ENCODE measurements at regions not wholly inside any gene's neighbourhood (a gene's known extent, or its start where the extent isn't known, plus 50 kb on each side); places are given as distances from the start of the nearest gene placed in this dataset.
"Not testable (repeated sequence)": the region's sequence is repeated elsewhere in the genome, so short reads cannot be mapped to it uniquely, and the experiment has no call there.

DNA sequence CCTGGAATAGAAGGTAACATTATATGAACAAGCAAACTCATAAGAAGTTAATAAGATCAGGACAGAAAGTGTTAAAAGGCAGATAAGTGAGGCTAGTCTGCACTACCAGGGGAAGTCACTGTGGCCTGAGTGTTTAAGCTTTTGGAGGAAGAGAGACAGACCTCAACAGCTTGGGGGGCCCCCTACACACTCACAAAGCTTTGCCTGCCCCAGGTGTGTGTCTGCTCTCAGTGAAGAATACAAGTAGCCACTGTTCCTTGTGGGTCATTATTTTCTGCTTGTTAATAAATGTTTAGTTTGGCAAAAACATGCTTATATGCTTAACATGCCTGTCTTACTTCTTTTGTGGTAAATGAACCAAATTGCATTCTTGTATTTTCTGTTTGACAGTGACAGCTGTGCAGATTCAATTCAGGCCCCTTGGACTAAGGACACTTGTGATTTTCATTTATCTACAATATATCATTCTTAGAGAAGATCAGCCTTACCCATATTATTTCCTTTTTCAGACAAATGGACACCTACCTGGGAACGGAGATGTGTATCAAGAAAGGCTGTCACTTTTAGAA lies 50.7 kb upstream of the C12orf71 start:
- H3K4me3 ChIP-seq (ENCODE audit: low read length) = no peak overlapping the region
- DNase-seq (ENCODE audit: low read depth, low spot score) = no peak

GRCh38 chr12:27140478-27140969 lies 58.1 kb upstream of the C12orf71 start:
- no peak for DNase-seq (ENCODE audit: low read depth, low spot score)
- no peak overlapping the region for H3K4me3 ChIP-seq (ENCODE audit: low read length)

GRCh38 chr12:27142101-27142721 lies 59.8 kb upstream of the C12orf71 start:
- DNase-seq (ENCODE audit: low read depth, low spot score) = peak; percentile 44

DNA sequence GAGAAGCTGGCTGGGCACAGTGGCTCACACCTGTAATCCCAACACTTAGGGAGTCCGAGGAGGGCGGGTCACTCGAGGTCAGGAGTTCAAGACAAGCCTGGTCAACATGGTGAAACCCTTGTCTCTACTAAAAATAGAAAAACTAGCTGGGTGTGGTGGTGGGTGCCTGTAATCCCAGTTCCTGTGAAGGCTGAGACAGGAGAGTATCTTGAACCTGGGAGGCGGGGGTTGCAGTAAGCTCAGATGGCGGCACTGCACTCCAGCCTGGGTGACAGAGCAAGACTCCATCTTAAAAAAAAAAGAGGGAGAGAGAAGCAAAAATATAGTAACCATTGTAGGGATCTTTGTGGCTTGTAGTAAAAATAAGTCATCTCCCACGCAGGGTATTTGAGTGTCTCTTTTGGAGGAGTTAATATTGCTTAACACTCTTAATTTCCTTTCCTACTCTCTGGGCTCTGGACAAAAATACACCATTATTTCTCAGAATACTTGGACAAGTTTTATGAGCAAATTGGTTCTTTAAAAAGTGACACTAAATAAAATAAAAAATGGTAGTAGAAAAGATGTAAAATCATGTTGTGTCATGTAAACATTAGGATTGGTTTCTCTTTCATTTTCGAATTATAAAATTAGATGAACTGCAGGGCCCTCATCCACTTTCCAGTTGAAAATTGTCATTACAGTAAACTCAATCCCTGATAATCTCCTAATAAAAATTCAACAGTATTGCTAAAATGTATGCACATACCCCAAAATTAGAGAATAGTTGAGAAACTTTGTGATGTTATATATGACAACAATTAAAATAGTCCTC lies 61.1 kb upstream of the C12orf71 start:
- DNase-seq (ENCODE audit: low read depth, low spot score) = no peak
- no peak overlapping the region for H3K4me3 ChIP-seq (ENCODE audit: low read length)

More at GRCh38 chr12:27142101-27142721, 59.8 kb upstream of the C12orf71 start:
- H3K4me3 ChIP-seq (ENCODE audit: low read length) = no peak overlapping the region

- H3K4me3 ChIP-seq (ENCODE audit: low read length); DNase-seq (ENCODE audit: low read depth, low spot score): not testable (repeated sequence)
Observed at GRCh38 chr12:27145725-27146124, 63.3 kb upstream of the C12orf71 start.

DNA sequence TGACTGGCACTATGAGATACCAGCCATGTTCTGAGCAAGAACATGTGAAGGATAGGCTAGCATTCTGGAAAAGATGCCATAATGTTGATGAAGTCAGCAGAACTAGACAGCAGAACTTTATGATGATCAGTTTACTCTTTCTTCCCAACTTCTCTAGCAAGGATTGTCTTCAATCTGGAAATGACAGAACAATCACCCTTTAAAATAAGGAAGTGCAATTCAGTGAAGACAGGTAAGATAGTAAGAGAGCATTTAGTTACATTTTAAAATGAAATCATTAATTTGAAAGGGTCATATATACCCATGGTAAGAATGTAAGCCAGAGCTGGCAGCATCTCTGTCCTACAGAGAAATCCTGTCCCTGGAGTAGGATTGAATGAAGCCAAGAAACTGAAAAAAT lies 66.0 kb upstream of the C12orf71 start:
- H3K4me3 ChIP-seq (ENCODE audit: low read length) = no peak overlapping the region
- DNase-seq (ENCODE audit: low read depth, low spot score) = no peak

DNA sequence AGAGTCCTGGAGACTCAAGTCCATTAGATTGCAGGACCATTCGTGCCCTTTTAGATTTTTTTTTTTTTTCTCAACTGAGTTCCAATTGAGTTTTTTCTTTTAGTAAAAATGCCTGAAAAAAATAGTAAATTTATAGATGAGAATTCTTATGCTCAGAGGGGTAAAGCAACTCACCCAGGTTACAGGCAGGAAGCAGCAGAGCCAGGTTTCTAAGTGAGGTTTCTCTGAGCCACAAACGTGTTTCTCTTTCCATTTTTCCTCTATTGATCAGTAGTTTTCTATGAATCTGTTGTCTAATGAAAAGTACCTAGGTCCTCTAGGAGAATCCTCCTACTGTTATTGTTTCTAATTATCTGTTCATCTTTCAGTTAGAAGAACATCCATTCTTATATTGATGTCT lies 66.4 kb upstream of the C12orf71 start:
- no peak for DNase-seq (ENCODE audit: low read depth, low spot score)
- no peak overlapping the region for H3K4me3 ChIP-seq (ENCODE audit: low read length)

DNA sequence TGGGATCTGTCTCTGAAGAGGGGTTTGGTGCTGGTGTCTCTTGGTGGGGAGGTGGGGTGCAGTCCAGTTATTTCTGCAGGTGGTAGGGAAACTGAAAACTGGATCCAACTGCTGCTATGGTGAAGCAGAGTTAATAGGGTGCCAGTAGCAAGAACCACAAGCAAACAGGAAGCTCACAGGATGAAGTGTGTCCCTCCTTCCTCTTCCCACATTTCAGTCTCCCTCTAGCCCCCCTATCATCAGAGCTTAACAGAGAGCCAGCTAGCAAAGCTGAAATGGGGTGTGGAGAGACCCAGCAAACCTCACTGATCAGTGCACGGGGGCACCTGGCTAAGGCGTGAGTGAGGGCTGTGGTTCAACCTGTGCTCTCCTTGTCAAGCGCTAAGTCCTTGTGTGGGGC lies 69.1 kb upstream of the C12orf71 start:
- peak; percentile 33 for DNase-seq (ENCODE audit: low read depth, low spot score)
- H3K4me3 ChIP-seq (ENCODE audit: low read length) = no peak overlapping the region

- H3K4me3 ChIP-seq (ENCODE audit: low read length) = no peak overlapping the region
- no peak for DNase-seq (ENCODE audit: low read depth, low spot score)
Observed at GRCh38 chr12:27158297-27158696, 75.9 kb upstream of the C12orf71 start.

DNA sequence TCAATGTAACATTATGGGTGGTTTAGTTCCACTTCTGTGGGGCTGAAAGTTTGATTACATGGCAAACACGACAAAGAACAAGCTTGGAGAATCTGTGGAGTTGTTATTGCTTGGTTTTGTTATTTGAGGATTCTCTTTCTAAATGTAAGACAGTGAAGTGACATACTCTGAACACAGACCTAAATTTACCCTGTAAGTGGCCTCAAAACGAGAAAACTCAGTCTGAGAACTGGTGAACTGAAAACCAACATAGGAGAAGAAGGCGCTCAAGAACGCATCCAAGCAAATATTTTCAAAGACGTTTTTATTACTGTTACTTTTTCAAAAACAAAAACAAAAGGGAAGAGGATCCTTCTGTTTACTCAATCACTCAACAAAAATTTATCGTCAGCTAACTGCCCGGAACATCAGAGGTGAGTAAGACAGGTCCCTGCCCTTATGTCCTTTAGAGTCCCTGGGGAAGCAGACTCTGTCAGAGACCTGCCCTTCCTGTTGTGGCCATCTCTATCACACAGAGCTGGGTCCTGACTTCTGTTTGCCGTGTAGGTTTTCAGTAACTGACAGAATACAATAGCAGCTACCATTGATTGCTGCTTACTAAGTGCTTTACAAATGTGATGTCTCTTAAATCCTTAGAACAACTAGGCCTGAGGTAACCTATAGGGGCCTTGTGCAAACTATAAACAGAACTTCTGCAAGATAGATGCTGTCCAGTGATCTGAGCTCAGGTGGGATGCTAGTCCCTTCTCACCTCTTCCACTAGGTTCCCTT lies 79.3 kb upstream of the C12orf71 start:
- H3K4me3 ChIP-seq (ENCODE audit: low read length) = no peak overlapping the region
- DNase-seq (ENCODE audit: low read depth, low spot score) = no peak

GRCh38 chr12:27162229-27162537 lies 79.8 kb upstream of the C12orf71 start:
- DNase-seq (ENCODE audit: low read depth, low spot score) = no peak
- H3K4me3 ChIP-seq (ENCODE audit: low read length) = no peak overlapping the region

DNA sequence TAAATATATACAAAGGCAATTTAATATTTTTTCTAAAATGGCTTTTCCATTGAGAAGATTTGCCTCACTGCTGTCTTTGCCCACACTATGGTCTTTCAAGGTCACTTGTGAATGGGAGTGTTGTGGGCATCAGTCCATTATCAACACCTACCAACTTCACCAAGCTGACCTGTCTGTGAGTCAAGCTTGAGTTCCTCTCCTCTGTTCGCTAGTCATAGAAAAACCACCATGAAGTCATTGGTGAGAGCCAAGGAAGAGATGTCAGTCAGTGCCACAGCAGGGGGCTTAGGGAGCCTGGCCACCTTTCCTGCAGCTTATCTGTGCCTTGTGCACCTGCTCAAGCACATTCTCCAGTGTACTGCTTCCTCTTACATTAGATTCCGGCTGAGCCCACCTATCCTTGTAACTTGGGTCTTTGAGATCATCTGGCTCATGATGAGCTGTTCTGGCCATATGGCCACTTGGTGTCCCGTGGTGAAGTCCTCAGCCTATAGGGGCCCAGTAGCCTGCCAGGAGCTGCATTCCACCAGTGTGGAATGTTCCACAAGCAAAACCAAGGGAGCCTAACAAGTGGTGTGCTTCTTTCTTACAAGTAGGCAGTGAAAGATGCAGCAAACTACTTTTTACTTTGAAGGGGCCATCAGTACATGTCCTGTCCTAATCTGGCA lies 80.8 kb upstream of the C12orf71 start:
- DNase-seq (ENCODE audit: low read depth, low spot score) = peak; percentile 42

GRCh38 chr12:27163894-27164293 lies 80.2 kb upstream of the STK38L start:
- H3K4me3 ChIP-seq (ENCODE audit: low read length) = no peak overlapping the region
- no peak for DNase-seq (ENCODE audit: low read depth, low spot score)

More for the DNA sequence above, 80.8 kb upstream of the C12orf71 start:
- no peak overlapping the region for H3K4me3 ChIP-seq (ENCODE audit: low read length)

- no peak overlapping the region for H3K4me3 ChIP-seq (ENCODE audit: low read length)
- DNase-seq (ENCODE audit: low read depth, low spot score) = peak; percentile 59
Observed at GRCh38 chr12:27164330-27165040, 79.6 kb upstream of the STK38L start.

DNA sequence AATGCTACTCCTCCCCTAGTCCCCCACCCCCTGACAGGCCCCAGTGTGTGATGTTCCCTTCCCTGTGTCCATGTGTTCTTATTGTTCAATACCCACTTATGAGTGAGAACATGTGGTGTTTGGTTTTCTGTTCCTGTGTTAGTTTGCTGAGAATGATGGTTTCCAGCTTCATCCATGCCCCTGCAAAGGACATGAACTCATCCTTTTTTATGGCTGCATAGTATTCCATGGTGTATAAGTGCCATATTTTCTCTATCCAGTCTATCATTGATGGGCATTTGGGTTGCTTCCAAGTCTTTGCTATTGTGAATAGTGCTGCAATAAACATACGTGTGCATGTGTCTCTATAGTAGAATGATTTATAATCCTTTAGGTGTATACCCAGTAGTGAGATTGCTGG lies 78.1 kb upstream of the STK38L start:
- H3K4me3 ChIP-seq (ENCODE audit: low read length); DNase-seq (ENCODE audit: low read depth, low spot score): not testable (repeated sequence)

DNA sequence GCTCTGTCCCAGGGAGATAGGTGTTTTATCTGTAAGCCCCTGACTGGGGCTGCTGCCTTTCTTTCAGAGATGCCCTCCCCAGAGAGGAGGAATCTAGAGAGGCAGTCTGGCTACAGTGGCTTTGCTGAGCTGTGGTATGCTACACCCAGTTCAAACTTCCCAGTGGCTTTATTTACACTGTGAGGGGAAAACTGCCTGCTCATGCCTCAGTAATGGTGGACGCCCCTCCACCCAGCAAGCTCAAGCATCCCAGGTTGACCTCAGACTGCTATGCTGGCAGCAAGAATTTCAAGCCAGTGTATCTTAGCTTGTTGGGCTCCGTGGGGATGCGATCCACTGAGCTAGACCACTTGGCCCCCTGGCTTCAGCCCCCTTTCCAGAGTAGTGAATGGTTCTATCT lies 72.6 kb upstream of the STK38L start:
- H3K4me3 ChIP-seq (ENCODE audit: low read length); DNase-seq (ENCODE audit: low read depth, low spot score): not testable (repeated sequence)

DNA sequence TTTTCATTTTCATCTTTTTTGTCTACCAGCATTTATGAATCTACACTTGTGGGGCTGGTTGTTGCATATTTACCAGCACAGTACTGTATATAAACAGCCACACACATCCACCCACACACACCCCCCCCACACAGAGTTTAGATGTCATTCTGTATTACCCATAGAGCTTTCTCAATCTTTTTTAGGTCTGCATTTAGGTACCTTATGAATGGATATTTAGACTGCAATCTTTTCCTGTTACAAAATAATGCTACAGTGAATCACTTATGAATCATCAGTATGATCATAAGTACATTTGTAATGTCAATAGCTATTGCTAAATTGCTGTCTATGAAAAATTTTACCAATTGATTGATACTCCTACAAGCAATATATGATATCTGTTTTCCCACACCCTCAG lies 67.3 kb upstream of the STK38L start:
- no peak for DNase-seq (ENCODE audit: low read depth, low spot score)

DNA sequence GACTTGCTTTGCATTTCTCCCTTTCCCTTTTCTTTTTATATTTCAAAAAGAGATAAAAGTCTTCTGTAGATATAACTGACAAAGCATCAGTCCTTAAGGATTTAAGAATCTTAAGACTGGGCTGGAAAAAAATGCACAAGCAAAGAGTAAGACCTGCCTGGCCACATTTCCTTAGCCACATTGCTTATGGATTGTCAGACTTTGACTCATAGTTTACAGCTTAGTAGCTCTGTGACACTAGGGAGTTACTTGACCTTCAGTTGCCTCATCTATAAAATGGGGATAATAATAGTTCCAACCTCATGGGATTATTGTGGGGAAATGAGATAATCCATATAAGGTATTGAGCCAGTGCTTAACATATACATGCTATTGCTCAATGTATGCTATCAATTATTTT lies 66.4 kb upstream of the STK38L start:
- no peak for DNase-seq (ENCODE audit: low read depth, low spot score)
- no peak overlapping the region for H3K4me3 ChIP-seq (ENCODE audit: low read length)

More for the DNA sequence above, 67.3 kb upstream of the STK38L start:
- H3K4me3 ChIP-seq (ENCODE audit: low read length) = no peak overlapping the region

- H3K4me3 ChIP-seq (ENCODE audit: low read length) = no peak overlapping the region
- no peak for DNase-seq (ENCODE audit: low read depth, low spot score)
Observed at GRCh38 chr12:27178255-27178654, 65.8 kb upstream of the STK38L start.
